Thymus (tissue), 11 donors: ENCODE measurements at regions not wholly inside any gene's neighbourhood (a gene's known extent, or its start where the extent isn't known, plus 50 kb on each side); places are given as distances from the start of the nearest gene placed in this dataset.

ENCODE experiments used
- DNase-seq, 9 donors: peaks; one replicate each; pipeline ENCODE4 v3.0.0-alpha.2; 2013; ENCODE audit warnings: low spot score in 9 of 9, low read depth in 6 of 9, missing footprints in 1 of 9
- H3K27ac ChIP-seq, 2 donors: one replicate each; pipeline ENCODE4 v1.5.1; 2013; ENCODE audit warnings: control low read depth in 1 of 2, low read depth in 1 of 2, low read length in 1 of 2, mild to moderate bottlenecking in 1 of 2, moderate library complexity in 1 of 2
- H3K27me3 ChIP-seq, 2 donors: one replicate each; pipeline ENCODE4 v1.5.1; 2013; ENCODE audit warnings: low read length in 1 of 2; ENCODE audit not compliant: control insufficient read depth in 2 of 2, insufficient read depth in 1 of 2
- H3K36me3 ChIP-seq, 2 donors: one replicate each; pipeline ENCODE4 v1.5.1; 2013; ENCODE audit warnings: low read length in 1 of 2, mild to moderate bottlenecking in 1 of 2, moderate library complexity in 1 of 2; ENCODE audit not compliant: control insufficient read depth in 2 of 2, insufficient read depth in 2 of 2
- H3K4me1 ChIP-seq, 2 donors: one replicate each; pipeline ENCODE4 v1.5.1; 2013; ENCODE audit warnings: low read length in 2 of 2; ENCODE audit not compliant: control insufficient read depth in 2 of 2, insufficient read depth in 2 of 2
- H3K4me3 ChIP-seq, 2 donors: one replicate each; pipeline ENCODE4 v1.5.1; 2013; ENCODE audit warnings: low read length in 2 of 2, control low read depth in 1 of 2, mild to moderate bottlenecking in 1 of 2
- H3K9me3 ChIP-seq, 2 donors: one replicate each; pipeline ENCODE4 v1.5.1; 2013; ENCODE audit warnings: low read length in 1 of 2, mild to moderate bottlenecking in 1 of 2; ENCODE audit not compliant: control insufficient read depth in 2 of 2, insufficient read depth in 1 of 2
- WGBS: extraction: QIAGEN DNeasy Blood & Tissue Kit; methylation state at CpG from one replicate; pipeline ENCODE4 v1.1.7; 2013; 5-methylcytosine and 5-hydroxymethylcytosine counted together
- donor health status: healthy.

GRCh38 chr15:62809115-62809967, 233.2 kb upstream of the TPM1 start:
- H3K9me3 ChIP-seq, result no peaks in the 10 kb centered on the region
- no peak for DNase-seq
- H3K4me1 ChIP-seq, result no peaks in the 10 kb centered on the region
- H3K36me3 ChIP-seq, result no peaks in the 10 kb centered on the region
- no peak overlapping the region for H3K27ac ChIP-seq
- H3K4me3 ChIP-seq, result no peak overlapping the region
- WGBS, result 92% methylated on average over 8 of the region's 8 CpGs
- no peaks in the 10 kb centered on the region for H3K27me3 ChIP-seq

- WGBS, result 97% methylated on average over 8 of the region's 8 CpGs
- no peak for DNase-seq
- H3K27ac ChIP-seq, result no peak overlapping the region
Measured at GRCh38 chr15:62809968-62810260, 232.6 kb upstream of the TPM1 start.

GRCh38 chr15:62812515-62812835, 230.1 kb upstream of the TPM1 start:
- WGBS, result 91% methylated on average over 7 of the region's 7 CpGs
- no peaks in the 10 kb centered on the region for H3K4me1 ChIP-seq
- no peaks in the 10 kb centered on the region for H3K36me3 ChIP-seq

More at GRCh38 chr15:62809968-62810260, 232.6 kb upstream of the TPM1 start:
- Histone ChIP-seq H3K27me3 (no peaks in the 10 kb centered on the region), H3K4me3 (no peak overlapping the region), H3K36me3 (no peaks in the 10 kb centered on the region), H3K9me3 (no peaks in the 10 kb centered on the region), H3K4me1 (no peaks in the 10 kb centered on the region)

GRCh38 chr15:62816342-62817069, 226.0 kb upstream of the TPM1 start:
- DNase-seq, result no peak
- H3K27me3 ChIP-seq, result no peaks in the 10 kb centered on the region
- H3K36me3 ChIP-seq, result no peaks in the 10 kb centered on the region
- no peak overlapping the region for H3K27ac ChIP-seq
- 95% methylated on average over 4 of the region's 4 CpGs for WGBS
- no peak overlapping the region for H3K4me3 ChIP-seq
- H3K4me1 ChIP-seq, result no peaks in the 10 kb centered on the region
- no peaks in the 10 kb centered on the region for H3K9me3 ChIP-seq

More at GRCh38 chr15:62812515-62812835, 230.1 kb upstream of the TPM1 start:
- no peaks in the 10 kb centered on the region for H3K9me3 ChIP-seq
- H3K27ac ChIP-seq, result no peak overlapping the region
- H3K4me3 ChIP-seq, result no peak overlapping the region
- H3K27me3 ChIP-seq, result no peaks in the 10 kb centered on the region
- no peak for DNase-seq

GRCh38 chr15:62818691-62819090, 223.9 kb upstream of the TPM1 start:
- Histone ChIP-seq H3K36me3 (no peaks in the 10 kb centered on the region), H3K4me1 (no peaks in the 10 kb centered on the region), H3K27me3 (no peaks in the 10 kb centered on the region), H3K9me3 (no peaks in the 10 kb centered on the region), H3K4me3 (no peak overlapping the region), H3K27ac (no peak overlapping the region)
- WGBS, result 98% methylated on average over 1 of the region's 1 CpG
- no peak for DNase-seq

- Histone ChIP-seq H3K4me3 (no peak overlapping the region), H3K9me3 (no peaks in the 10 kb centered on the region), H3K36me3 (no peaks in the 10 kb centered on the region), H3K27me3 (no peaks in the 10 kb centered on the region), H3K4me1 (no peaks in the 10 kb centered on the region), H3K27ac (no peak overlapping the region)
- DNase-seq, result no peak
- WGBS, result 96% methylated on average over 10 of the region's 10 CpGs
Measured at GRCh38 chr15:62821384-62822131, 221.0 kb upstream of the TPM1 start.

GRCh38 chr15:62822228-62822627, 220.3 kb upstream of the TPM1 start:
- Histone ChIP-seq H3K27ac (no peak overlapping the region), H3K4me3 (no peak overlapping the region), H3K36me3 (no peaks in the 10 kb centered on the region), H3K27me3 (no peaks in the 10 kb centered on the region), H3K9me3 (no peaks in the 10 kb centered on the region), H3K4me1 (no peaks in the 10 kb centered on the region)
- DNase-seq, result no peak
- over 99% methylated on average over 4 of the region's 4 CpGs for WGBS

- WGBS, result 94% methylated on average over 8 of the region's 8 CpGs
- Histone ChIP-seq H3K27ac (no peak overlapping the region), H3K36me3 (no peaks in the 10 kb centered on the region)
Measured at GRCh38 chr15:62823561-62823960, 219.0 kb upstream of the TPM1 start.

More at GRCh38 chr15:62823561-62823960, 219.0 kb upstream of the TPM1 start:
- no peak overlapping the region for H3K4me3 ChIP-seq
- no peaks in the 10 kb centered on the region for H3K9me3 ChIP-seq
- no peaks in the 10 kb centered on the region for H3K27me3 ChIP-seq
- DNase-seq, result no peak
- H3K4me1 ChIP-seq, result no peaks in the 10 kb centered on the region
